AG09309 (cell line): ENCODE measurements at regions not wholly inside any gene's neighbourhood (a gene's known extent, or its start where the extent isn't known, plus 50 kb on each side); places are given as distances from the start of the nearest gene placed in this dataset.

Source experiments
- DNase-seq: peaks from one replicate; pipeline ENCODE4 v3.0.0-alpha.2; 2010; ENCODE audit warnings: low read depth
- H3K4me3 ChIP-seq: 2 replicates; pipeline ENCODE4 v1.5.1; 2011; ENCODE audit warnings: mild to moderate bottlenecking, low read depth, low read length, moderate library complexity; ENCODE audit not compliant: control insufficient read depth
- CTCF ChIP-seq: IDR thresholded peaks from 2 replicates; pipeline ENCODE4 v1.5.1; 2011; ENCODE audit warnings: mild to moderate bottlenecking, low read depth, low read length, inconsistent platforms; ENCODE audit not compliant: insufficient read depth, control insufficient read depth; ENCODE audit errors: missing control alignments

- H3K4me3 ChIP-seq, result no peak overlapping the region
- DNase-seq, result no peak
- TF ChIP-seq CTCF, result no peak
Measured at GRCh38 chr7:52475001-52475582, 560.3 kb upstream of the POM121L12 start.

- no peak for DNase-seq
- no peak for TF ChIP-seq CTCF
- no peak overlapping the region for H3K4me3 ChIP-seq
Measured at GRCh38 chr7:52473756-52474155, 561.7 kb upstream of the POM121L12 start.

- no peak for TF ChIP-seq CTCF
- H3K4me3 ChIP-seq, result no peak overlapping the region
- no peak for DNase-seq
Measured at GRCh38 chr7:52472006-52472620, 563.3 kb upstream of the POM121L12 start.

GRCh38 chr7:52465216-52465615 is 570.2 kb upstream of the POM121L12 start:
- no peak for DNase-seq
- no peak overlapping the region for H3K4me3 ChIP-seq
- no peak for TF ChIP-seq CTCF

GRCh38 chr7:52463341-52463740 is 572.1 kb upstream of the POM121L12 start:
- H3K4me3 ChIP-seq, result no peak overlapping the region
- DNase-seq, result no peak
- TF ChIP-seq CTCF, result no peak

- DNase-seq, result no peak
- no peak overlapping the region for H3K4me3 ChIP-seq
- no peak for TF ChIP-seq CTCF
Measured at GRCh38 chr7:52462474-52462873, 573.0 kb upstream of the POM121L12 start.

- no peak overlapping the region for H3K4me3 ChIP-seq
- DNase-seq, result no peak
- no peak for TF ChIP-seq CTCF
Measured at GRCh38 chr7:52455571-52455970, 579.9 kb upstream of the POM121L12 start.
